ENCODE measurements at regions not wholly inside any gene's neighbourhood (a gene's known extent, or its start where the extent isn't known, plus 50 kb on each side); places are given as distances from the start of the nearest gene placed in this dataset.
"Not testable (repeated sequence)": the region's sequence is repeated elsewhere in the genome, so short reads cannot be mapped to it uniquely, and the experiment has no call there.

DNA sequence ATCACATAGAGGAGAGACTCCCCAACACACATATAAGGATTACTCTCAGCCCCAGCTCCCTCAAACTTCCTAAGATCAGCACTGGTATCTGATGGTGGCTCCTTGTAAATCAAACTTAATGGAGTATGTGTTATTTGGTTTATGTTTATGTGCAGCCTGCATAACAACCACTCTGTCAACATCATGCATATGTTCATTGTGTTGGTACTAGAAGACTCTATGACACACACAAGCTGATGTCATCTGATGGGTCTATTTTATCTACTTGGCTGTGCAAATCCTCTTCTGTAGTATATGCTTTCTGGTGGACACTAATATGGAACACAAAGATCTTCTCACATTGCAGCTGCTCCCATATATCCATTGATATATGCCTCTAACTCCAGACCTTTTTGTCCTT lies 134.0 kb upstream of the FAM174A start:
- no peaks in the 10 kb centered on the region for H3K27me3 ChIP-seq (ENCODE audit: control insufficient read depth in 3 of 3, insufficient read depth in 3 of 3, low read length in 2 of 3)
- no peaks in the 10 kb centered on the region for H3K9me3 ChIP-seq (ENCODE audit: control insufficient read depth in 4 of 4, insufficient read depth in 3 of 4, low read length in 3 of 4)
- H3K4me1 ChIP-seq (ENCODE audit: control insufficient read depth in 5 of 5, insufficient read depth in 5 of 5, low read length in 5 of 5): peaks cover 0 to 25% (median 0%) of the 10 kb centered on the region in 5 donors
- H3K36me3 ChIP-seq (ENCODE audit: control insufficient read depth in 4 of 4, insufficient read depth in 4 of 4, low read length in 4 of 4): no peaks in the 10 kb centered on the region
- no peak overlapping the region for H3K27ac ChIP-seq (ENCODE audit: low read depth in 1 of 2, low read length in 1 of 2)
- TF ChIP-seq, protein P1, sequence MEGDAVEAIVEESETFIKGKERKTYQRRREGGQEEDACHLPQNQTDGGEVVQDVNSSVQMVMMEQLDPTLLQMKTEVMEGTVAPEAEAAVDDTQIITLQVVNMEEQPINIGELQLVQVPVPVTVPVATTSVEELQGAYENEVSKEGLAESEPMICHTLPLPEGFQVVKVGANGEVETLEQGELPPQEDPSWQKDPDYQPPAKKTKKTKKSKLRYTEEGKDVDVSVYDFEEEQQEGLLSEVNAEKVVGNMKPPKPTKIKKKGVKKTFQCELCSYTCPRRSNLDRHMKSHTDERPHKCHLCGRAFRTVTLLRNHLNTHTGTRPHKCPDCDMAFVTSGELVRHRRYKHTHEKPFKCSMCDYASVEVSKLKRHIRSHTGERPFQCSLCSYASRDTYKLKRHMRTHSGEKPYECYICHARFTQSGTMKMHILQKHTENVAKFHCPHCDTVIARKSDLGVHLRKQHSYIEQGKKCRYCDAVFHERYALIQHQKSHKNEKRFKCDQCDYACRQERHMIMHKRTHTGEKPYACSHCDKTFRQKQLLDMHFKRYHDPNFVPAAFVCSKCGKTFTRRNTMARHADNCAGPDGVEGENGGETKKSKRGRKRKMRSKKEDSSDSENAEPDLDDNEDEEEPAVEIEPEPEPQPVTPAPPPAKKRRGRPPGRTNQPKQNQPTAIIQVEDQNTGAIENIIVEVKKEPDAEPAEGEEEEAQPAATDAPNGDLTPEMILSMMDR (IDR thresholded peaks at IDR 0.05; ENCODE audit: control extremely low read depth, extremely low read depth): no peak
- H3K4me3 ChIP-seq: no peak overlapping the region
- ATAC-seq (ENCODE audit: insufficient read depth, low FRiP score): no peak
- H3K9ac ChIP-seq (ENCODE audit: insufficient read depth in 1 of 2, low read length in 2 of 2): no peak overlapping the region
- DNase-seq: peak in 2 of 3 donors; percentile 32 to 61

DNA sequence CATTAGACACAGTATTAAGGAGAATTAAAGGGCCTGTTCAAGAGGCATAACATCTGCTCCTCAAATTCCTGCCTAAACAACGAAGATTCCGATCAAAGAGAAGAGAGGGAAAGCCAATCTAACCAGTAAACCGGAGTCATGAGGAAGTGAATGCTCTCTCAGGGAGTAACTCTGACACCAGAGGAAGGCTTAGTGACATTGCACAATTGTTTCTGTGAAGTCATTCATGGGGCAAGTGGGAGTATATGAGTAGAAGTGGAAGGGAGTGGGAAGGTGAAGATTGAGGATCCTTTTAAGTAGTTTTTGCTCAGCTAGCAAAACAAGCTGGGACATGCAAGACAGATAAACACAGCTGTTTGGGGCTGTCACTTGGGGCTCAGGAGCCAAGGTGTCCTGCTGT lies 136.4 kb upstream of the FAM174A start:
- WGBS, 2 donors: 29 to 37% methylated on average over 3 of the region's 3 CpGs
- peak; percentile 72 to 98 (median 97) for DNase-seq

DNA sequence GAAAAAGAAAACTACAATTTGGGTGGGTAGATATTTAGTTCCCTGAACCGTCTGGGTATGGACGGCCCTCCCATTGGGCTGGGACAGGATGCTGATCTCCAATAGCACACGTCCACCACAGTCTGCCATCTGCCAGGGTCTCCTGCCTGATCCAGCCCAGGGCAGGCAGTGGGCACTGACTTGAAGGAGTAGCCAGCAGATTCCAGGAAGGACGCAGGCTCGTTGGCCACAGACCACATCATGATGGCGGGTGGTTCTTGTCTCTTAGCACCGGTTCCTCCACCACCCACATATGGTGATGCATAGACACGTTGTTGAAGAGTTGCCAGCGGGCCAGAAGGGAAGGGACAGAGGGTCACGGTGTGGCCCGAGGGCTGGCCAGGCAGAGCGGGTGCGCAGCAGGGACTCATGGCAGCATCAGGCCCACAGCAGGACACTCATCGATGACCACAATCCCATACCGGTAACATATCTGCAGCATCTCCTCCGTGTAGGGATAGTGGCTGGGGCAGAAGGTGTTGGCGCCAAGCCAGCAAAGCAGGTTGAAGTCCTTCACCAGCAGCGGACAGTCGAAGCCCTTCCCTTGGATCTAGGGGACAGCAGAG lies 155.8 kb upstream of the FAM174A start:
- 89 to 94% methylated on average over 11 to 18 of the region's 19 CpGs for WGBS, 2 donors
- H3K9me3 ChIP-seq (ENCODE audit: control insufficient read depth in 4 of 4, insufficient read depth in 3 of 4, low read length in 3 of 4); H3K9ac ChIP-seq (ENCODE audit: insufficient read depth in 1 of 2, low read length in 2 of 2); H3K4me1 ChIP-seq (ENCODE audit: control insufficient read depth in 5 of 5, insufficient read depth in 5 of 5, low read length in 5 of 5); H3K4me3 ChIP-seq; H3K27me3 ChIP-seq (ENCODE audit: control insufficient read depth in 3 of 3, insufficient read depth in 3 of 3, low read length in 2 of 3); H3K36me3 ChIP-seq (ENCODE audit: control insufficient read depth in 4 of 4, insufficient read depth in 4 of 4, low read length in 4 of 4); ATAC-seq (ENCODE audit: insufficient read depth, low FRiP score); DNase-seq; H3K27ac ChIP-seq (ENCODE audit: low read depth in 1 of 2, low read length in 1 of 2): not testable (repeated sequence)

More for the DNA sequence above, 136.4 kb upstream of the FAM174A start:
- H3K27me3 ChIP-seq (ENCODE audit: control insufficient read depth in 3 of 3, insufficient read depth in 3 of 3, low read length in 2 of 3); H3K9ac ChIP-seq (ENCODE audit: insufficient read depth in 1 of 2, low read length in 2 of 2); H3K4me3 ChIP-seq; H3K27ac ChIP-seq (ENCODE audit: low read depth in 1 of 2, low read length in 1 of 2); H3K36me3 ChIP-seq (ENCODE audit: control insufficient read depth in 4 of 4, insufficient read depth in 4 of 4, low read length in 4 of 4); H3K9me3 ChIP-seq (ENCODE audit: control insufficient read depth in 4 of 4, insufficient read depth in 3 of 4, low read length in 3 of 4): not testable (repeated sequence)
- H3K4me1 ChIP-seq (ENCODE audit: control insufficient read depth in 5 of 5, insufficient read depth in 5 of 5, low read length in 5 of 5): peaks cover 0 to 14% (median 0%) of the 10 kb centered on the region in 5 donors
- peak; percentile 41 for ATAC-seq (ENCODE audit: insufficient read depth, low FRiP score)

DNA sequence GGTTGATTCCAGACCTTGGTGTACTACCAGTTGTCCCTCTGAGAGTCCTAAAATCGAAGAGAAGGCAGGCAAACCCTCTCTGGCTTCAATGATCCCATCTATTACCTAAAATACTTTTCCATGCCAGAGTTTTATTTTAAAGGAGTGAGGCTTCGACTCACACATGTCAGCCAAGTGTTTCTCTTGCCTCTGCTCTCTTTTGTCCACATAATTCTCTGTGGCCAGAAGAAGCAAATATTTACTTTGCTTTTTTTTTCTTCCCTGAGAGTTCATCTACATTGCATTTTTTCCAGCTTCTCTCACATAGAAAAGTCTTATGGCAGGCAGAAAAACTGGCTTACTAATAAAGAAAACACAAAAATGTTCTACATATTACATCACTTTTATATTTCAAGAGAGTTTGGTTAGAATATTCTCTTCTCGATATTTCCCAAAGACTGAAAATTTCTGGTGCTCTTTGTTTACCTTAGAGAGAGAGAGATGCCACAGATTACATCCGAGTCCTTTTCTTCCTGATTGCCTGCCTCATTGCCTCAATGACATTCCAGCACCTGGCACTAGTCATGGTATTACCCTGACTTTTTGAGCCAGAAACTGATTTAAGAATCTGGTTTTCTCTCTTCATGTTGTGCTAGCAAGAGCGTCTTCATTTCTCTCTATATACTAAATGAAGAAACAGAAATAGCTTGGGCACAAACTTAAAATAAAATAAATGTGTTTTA lies 170.3 kb upstream of the FAM174A start:
- ATAC-seq (ENCODE audit: insufficient read depth, low FRiP score); H3K27ac ChIP-seq (ENCODE audit: low read depth in 1 of 2, low read length in 1 of 2); H3K9ac ChIP-seq (ENCODE audit: insufficient read depth in 1 of 2, low read length in 2 of 2); H3K4me3 ChIP-seq; H3K4me1 ChIP-seq (ENCODE audit: control insufficient read depth in 5 of 5, insufficient read depth in 5 of 5, low read length in 5 of 5); H3K9me3 ChIP-seq (ENCODE audit: control insufficient read depth in 4 of 4, insufficient read depth in 3 of 4, low read length in 3 of 4); H3K36me3 ChIP-seq (ENCODE audit: control insufficient read depth in 4 of 4, insufficient read depth in 4 of 4, low read length in 4 of 4); H3K27me3 ChIP-seq (ENCODE audit: control insufficient read depth in 3 of 3, insufficient read depth in 3 of 3, low read length in 2 of 3): not testable (repeated sequence)
- WGBS, 2 donors: 51 to 76% methylated on average over 5 of the region's 5 CpGs
- peak in 2 of 3 donors; percentile 21 to 39 for DNase-seq

DNA sequence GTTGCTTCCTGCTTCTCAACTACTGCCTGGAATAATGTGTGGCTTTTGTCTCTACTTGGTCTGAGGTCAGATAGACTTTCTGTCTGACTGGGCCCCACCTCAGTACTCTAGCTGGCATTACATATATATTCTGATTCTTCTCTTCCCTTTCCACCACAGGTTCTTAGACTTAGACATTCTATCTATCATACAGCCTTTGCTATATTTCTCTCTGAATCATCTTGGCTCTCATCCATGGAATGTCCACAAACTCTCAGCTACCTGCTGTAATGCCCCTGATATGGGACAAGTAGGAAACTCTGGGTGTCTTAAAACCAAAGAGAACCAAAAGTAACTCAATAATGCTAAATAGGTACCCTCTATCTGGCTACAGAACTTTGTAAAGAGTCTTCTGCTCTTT lies 170.8 kb upstream of the FAM174A start:
- H3K9me3 ChIP-seq (ENCODE audit: control insufficient read depth in 4 of 4, insufficient read depth in 3 of 4, low read length in 3 of 4); H3K27ac ChIP-seq (ENCODE audit: low read depth in 1 of 2, low read length in 1 of 2); H3K36me3 ChIP-seq (ENCODE audit: control insufficient read depth in 4 of 4, insufficient read depth in 4 of 4, low read length in 4 of 4); ATAC-seq (ENCODE audit: insufficient read depth, low FRiP score); H3K9ac ChIP-seq (ENCODE audit: insufficient read depth in 1 of 2, low read length in 2 of 2); DNase-seq; H3K27me3 ChIP-seq (ENCODE audit: control insufficient read depth in 3 of 3, insufficient read depth in 3 of 3, low read length in 2 of 3); H3K4me1 ChIP-seq (ENCODE audit: control insufficient read depth in 5 of 5, insufficient read depth in 5 of 5, low read length in 5 of 5); H3K4me3 ChIP-seq: not testable (repeated sequence)

DNA sequence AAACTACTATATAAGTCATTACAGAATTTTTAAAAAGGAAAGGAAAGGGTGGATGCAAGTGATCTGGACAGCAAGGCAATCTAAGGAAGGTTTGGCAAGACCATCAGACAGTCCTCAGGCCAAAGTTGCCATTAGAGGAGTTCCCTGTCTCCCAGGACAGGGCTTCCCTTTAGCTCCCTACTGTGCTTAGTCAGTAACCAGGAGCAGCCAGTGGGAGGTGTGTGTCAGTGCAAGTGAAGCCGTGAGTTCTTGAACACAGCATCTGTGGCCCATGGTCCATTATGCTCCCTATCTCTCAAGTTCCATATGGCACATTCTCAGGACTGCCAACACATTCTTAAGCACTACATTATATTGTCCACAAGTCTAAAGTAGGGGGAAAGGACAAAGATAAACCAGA lies 175.2 kb upstream of the FAM174A start:
- not testable (repeated sequence) for H3K27ac ChIP-seq (ENCODE audit: low read depth in 1 of 2, low read length in 1 of 2); H3K9ac ChIP-seq (ENCODE audit: insufficient read depth in 1 of 2, low read length in 2 of 2); H3K4me3 ChIP-seq; ATAC-seq (ENCODE audit: insufficient read depth, low FRiP score); H3K9me3 ChIP-seq (ENCODE audit: control insufficient read depth in 4 of 4, insufficient read depth in 3 of 4, low read length in 3 of 4); H3K27me3 ChIP-seq (ENCODE audit: control insufficient read depth in 3 of 3, insufficient read depth in 3 of 3, low read length in 2 of 3); H3K4me1 ChIP-seq (ENCODE audit: control insufficient read depth in 5 of 5, insufficient read depth in 5 of 5, low read length in 5 of 5); H3K36me3 ChIP-seq (ENCODE audit: control insufficient read depth in 4 of 4, insufficient read depth in 4 of 4, low read length in 4 of 4); DNase-seq
- WGBS, 2 donors: 60% methylated on average over 1 of the region's 1 CpG; no CpG with 5 or more reads in 1 of the 2 donors

DNA sequence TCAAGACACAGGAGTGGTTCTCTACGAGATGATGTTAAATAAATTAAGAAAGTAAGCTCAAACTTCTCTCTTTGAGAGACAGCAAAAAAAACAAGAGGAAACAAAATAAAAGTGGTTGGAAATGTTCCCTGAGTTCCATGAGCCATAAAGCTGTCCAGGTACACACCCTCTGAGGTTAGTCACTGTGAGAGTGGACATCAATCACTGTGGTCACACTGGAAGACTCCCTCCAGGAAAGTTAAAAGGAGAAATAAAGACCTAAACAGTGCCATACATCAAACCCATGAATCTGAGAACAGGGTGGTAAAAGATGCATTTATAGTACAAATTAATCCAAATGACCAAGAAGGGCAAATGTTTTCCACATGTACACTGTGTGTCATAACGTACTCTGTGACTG lies 188.9 kb upstream of the FAM174A start:
- DNase-seq; H3K27me3 ChIP-seq (ENCODE audit: control insufficient read depth in 3 of 3, insufficient read depth in 3 of 3, low read length in 2 of 3); H3K4me1 ChIP-seq (ENCODE audit: control insufficient read depth in 5 of 5, insufficient read depth in 5 of 5, low read length in 5 of 5); ATAC-seq (ENCODE audit: insufficient read depth, low FRiP score); H3K9me3 ChIP-seq (ENCODE audit: control insufficient read depth in 4 of 4, insufficient read depth in 3 of 4, low read length in 3 of 4); H3K36me3 ChIP-seq (ENCODE audit: control insufficient read depth in 4 of 4, insufficient read depth in 4 of 4, low read length in 4 of 4); H3K9ac ChIP-seq (ENCODE audit: insufficient read depth in 1 of 2, low read length in 2 of 2); H3K4me3 ChIP-seq; H3K27ac ChIP-seq (ENCODE audit: low read depth in 1 of 2, low read length in 1 of 2): not testable (repeated sequence)
- 81 to 89% methylated on average over 2 of the region's 2 CpGs for WGBS, 2 donors

Measured in lung (tissue), 11 donors.